GM12878 (cell line): ENCODE measurements at regions not wholly inside any gene's neighbourhood (a gene's known extent, or its start where the extent isn't known, plus 50 kb on each side); places are given as distances from the start of the nearest gene placed in this dataset. TPM values are rescaled to one million over a fixed set of nuclear protein-coding genes. Genes with fewer than 3 reads are reported as not detected.

Experiments
- NR2C2 ChIP-seq: IDR thresholded peaks from 2 replicates; pipeline ENCODE4 v1.6.1; 2011; ENCODE audit warnings: borderline replicate concordance, low read depth; ENCODE audit not compliant: control insufficient read depth, insufficient read length
- small RNA-seq: library from RNA; depleted of rRNA; stranded (forward); fragments of <200 nt; gene quantifications from one replicate; pipeline ENCODE3, GENCODE V24; 2014

- no peak for TF ChIP-seq NR2C2
These were observed 49.8 kb upstream of the HMX1 start (continued) for GRCh38 chr4:8921465-8921864.

Small RNAs in the stretch of these regions (small RNA-seq; reads per million reads assigned to genes)
- gene SNRPCP16, result not detected
